ENCODE measurements at regions not wholly inside any gene's neighbourhood (a gene's known extent, or its start where the extent isn't known, plus 50 kb on each side); places are given as distances from the start of the nearest gene placed in this dataset.

GRCh38 chr9:17863924-17864323, 285.1 kb downstream of the SH3GL2 start:
- TF ChIP-seq, protein P1, sequence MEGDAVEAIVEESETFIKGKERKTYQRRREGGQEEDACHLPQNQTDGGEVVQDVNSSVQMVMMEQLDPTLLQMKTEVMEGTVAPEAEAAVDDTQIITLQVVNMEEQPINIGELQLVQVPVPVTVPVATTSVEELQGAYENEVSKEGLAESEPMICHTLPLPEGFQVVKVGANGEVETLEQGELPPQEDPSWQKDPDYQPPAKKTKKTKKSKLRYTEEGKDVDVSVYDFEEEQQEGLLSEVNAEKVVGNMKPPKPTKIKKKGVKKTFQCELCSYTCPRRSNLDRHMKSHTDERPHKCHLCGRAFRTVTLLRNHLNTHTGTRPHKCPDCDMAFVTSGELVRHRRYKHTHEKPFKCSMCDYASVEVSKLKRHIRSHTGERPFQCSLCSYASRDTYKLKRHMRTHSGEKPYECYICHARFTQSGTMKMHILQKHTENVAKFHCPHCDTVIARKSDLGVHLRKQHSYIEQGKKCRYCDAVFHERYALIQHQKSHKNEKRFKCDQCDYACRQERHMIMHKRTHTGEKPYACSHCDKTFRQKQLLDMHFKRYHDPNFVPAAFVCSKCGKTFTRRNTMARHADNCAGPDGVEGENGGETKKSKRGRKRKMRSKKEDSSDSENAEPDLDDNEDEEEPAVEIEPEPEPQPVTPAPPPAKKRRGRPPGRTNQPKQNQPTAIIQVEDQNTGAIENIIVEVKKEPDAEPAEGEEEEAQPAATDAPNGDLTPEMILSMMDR (IDR thresholded peaks at IDR 0.05; ENCODE audit: low read depth, low read length, poor library complexity, severe bottlenecking): no peak
- no peak for TF ChIP-seq EZH2phosphoT487 (IDR thresholded peaks at IDR 0.05; ENCODE audit: borderline replicate concordance, low read length)

Data from DOHH2 (cell line).